ENCODE measurements at regions not wholly inside any gene's neighbourhood (a gene's known extent, or its start where the extent isn't known, plus 50 kb on each side); places are given as distances from the start of the nearest gene placed in this dataset.

DNA sequence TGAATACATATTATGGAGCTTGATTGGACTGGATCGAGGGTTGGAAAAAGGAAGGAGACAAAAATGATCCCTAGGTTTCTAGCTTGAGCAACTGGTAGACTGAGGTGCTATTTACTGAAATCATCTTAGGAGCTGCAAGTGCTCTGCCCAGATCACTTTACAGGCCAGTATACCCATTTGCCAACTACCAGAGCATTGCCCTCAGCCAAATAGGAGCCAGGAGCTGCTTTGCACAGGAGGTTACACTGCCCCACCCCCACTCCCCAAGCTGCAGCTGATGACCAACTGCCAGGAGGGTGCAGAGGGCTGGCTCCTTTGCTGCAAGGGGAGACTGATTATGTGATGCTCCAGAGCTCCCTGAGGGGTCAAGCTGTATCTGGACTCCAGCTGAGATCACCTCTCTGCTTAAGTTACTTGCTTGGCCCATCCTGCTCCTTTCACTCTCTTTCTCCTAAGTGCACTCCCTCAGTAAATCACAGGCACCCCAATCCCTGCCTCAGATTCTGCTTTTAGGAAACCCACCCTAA lies 275.4 kb downstream of the ZEB1 start:
- Histone ChIP-seq H3K27me3 (ENCODE audit: insufficient read depth, low read length, poor library complexity) (no peaks in the 10 kb centered on the region), H3K9ac (ENCODE audit: low read depth, low read length) (no peak overlapping the region), H3K9me3 (ENCODE audit: insufficient read depth, low read length, severe bottlenecking) (no peaks in the 10 kb centered on the region), H3K79me2 (ENCODE audit: insufficient read depth, low read length) (no peaks in the 10 kb centered on the region), H3K4me1 (ENCODE audit: insufficient read depth, low read length) (no peaks in the 10 kb centered on the region), H3K36me3 (ENCODE audit: insufficient read depth, low read length) (no peaks in the 10 kb centered on the region), H4K20me1 (ENCODE audit: insufficient read depth, low read length) (no peaks in the 10 kb centered on the region), H3K27ac (ENCODE audit: low read length) (no peak overlapping the region), H3K4me2 (ENCODE audit: insufficient read depth, low read length) (no peak overlapping the region), H3K4me3 (ENCODE audit: low read depth in 1 of 2, low read length in 2 of 2) (no peak overlapping the region), H2AFZ (ENCODE audit: low read depth, low read length) (no peak overlapping the region)
- TF ChIP-seq, protein P1, sequence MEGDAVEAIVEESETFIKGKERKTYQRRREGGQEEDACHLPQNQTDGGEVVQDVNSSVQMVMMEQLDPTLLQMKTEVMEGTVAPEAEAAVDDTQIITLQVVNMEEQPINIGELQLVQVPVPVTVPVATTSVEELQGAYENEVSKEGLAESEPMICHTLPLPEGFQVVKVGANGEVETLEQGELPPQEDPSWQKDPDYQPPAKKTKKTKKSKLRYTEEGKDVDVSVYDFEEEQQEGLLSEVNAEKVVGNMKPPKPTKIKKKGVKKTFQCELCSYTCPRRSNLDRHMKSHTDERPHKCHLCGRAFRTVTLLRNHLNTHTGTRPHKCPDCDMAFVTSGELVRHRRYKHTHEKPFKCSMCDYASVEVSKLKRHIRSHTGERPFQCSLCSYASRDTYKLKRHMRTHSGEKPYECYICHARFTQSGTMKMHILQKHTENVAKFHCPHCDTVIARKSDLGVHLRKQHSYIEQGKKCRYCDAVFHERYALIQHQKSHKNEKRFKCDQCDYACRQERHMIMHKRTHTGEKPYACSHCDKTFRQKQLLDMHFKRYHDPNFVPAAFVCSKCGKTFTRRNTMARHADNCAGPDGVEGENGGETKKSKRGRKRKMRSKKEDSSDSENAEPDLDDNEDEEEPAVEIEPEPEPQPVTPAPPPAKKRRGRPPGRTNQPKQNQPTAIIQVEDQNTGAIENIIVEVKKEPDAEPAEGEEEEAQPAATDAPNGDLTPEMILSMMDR (IDR thresholded peaks at IDR 0.05; ENCODE audit: borderline replicate concordance, extremely low read depth, low read length, poor library complexity, severe bottlenecking): no peak
- no peak for TF ChIP-seq EZH2 (IDR thresholded peaks at IDR 0.05; ENCODE audit: borderline replicate concordance, low read depth, low read length, severe bottlenecking)
- DNase-seq: no peak
- ATAC-seq (ENCODE audit: insufficient read depth, low read depth): no peak

DNA sequence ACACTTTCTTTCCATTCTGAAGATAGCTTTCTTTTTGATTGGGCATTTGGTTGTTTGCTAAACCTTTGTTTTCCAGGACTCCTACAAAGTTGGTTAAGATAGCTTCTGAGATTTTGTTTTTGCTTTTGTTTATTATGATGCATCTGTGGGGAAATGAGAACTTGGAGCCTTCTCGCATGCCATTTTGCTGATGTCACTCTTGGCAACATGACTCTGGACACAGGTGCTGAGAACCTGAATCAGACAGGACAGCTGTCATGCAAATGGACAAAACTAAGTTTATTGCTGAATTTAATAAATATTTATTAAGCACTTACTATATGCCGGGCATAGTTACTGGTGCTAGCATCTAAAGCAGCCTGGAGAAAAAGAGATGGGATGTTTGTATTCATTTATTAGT lies 274.1 kb downstream of the ZEB1 start:
- Histone ChIP-seq H3K79me2 (ENCODE audit: insufficient read depth, low read length) (no peaks in the 10 kb centered on the region), H3K9me3 (ENCODE audit: insufficient read depth, low read length, severe bottlenecking) (no peaks in the 10 kb centered on the region), H3K4me2 (ENCODE audit: insufficient read depth, low read length) (no peak overlapping the region), H3K4me3 (ENCODE audit: low read depth in 1 of 2, low read length in 2 of 2) (no peak overlapping the region), H3K4me1 (ENCODE audit: insufficient read depth, low read length) (no peaks in the 10 kb centered on the region), H4K20me1 (ENCODE audit: insufficient read depth, low read length) (no peaks in the 10 kb centered on the region), H3K36me3 (ENCODE audit: insufficient read depth, low read length) (no peaks in the 10 kb centered on the region), H3K27me3 (ENCODE audit: insufficient read depth, low read length, poor library complexity) (no peaks in the 10 kb centered on the region), H3K9ac (ENCODE audit: low read depth, low read length) (no peak overlapping the region), H3K27ac (ENCODE audit: low read length) (no peak overlapping the region), H2AFZ (ENCODE audit: low read depth, low read length) (no peak overlapping the region)
- DNase-seq: no peak
- ATAC-seq (ENCODE audit: insufficient read depth, low read depth): no peak
- TF ChIP-seq EZH2 (IDR thresholded peaks at IDR 0.05; ENCODE audit: borderline replicate concordance, low read depth, low read length, severe bottlenecking): no peak
- TF ChIP-seq, protein P1 (IDR thresholded peaks at IDR 0.05; ENCODE audit: borderline replicate concordance, extremely low read depth, low read length, poor library complexity, severe bottlenecking): no peak

DNA sequence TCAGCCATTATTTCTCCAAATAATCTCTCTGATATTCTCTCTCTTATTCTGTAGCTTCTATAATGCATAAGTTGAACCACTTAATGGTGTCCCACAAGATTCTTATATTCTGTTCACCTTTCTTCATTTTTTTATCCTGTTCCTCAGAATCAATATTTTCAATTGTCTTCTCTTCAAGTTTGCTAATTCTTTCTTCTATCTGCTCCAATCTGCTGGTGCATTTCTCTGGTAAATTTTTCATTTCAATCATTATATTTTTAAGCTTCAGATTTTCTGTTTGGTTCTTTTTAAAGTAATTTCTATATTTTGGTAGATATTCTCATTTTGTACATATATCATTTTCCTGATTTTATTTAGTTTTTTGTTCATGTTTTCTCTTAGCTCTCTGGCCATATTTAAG lies 272.6 kb downstream of the ZEB1 start:
- no peaks in the 10 kb centered on the region for H4K20me1 ChIP-seq (ENCODE audit: insufficient read depth, low read length)
- no peak for DNase-seq

More for the DNA sequence above, 272.6 kb downstream of the ZEB1 start:
- no peak for TF ChIP-seq EZH2 (IDR thresholded peaks at IDR 0.05; ENCODE audit: borderline replicate concordance, low read depth, low read length, severe bottlenecking)
- TF ChIP-seq, protein P1 (IDR thresholded peaks at IDR 0.05; ENCODE audit: borderline replicate concordance, extremely low read depth, low read length, poor library complexity, severe bottlenecking): no peak
- H3K4me2 ChIP-seq (ENCODE audit: insufficient read depth, low read length): no peak overlapping the region
- no peaks in the 10 kb centered on the region for H3K4me1 ChIP-seq (ENCODE audit: insufficient read depth, low read length)
- no peak overlapping the region for H2AFZ ChIP-seq (ENCODE audit: low read depth, low read length)
- H3K27ac ChIP-seq (ENCODE audit: low read length): no peak overlapping the region
- no peak overlapping the region for H3K9ac ChIP-seq (ENCODE audit: low read depth, low read length)
- no peak for ATAC-seq (ENCODE audit: insufficient read depth, low read depth)
- H3K79me2 ChIP-seq (ENCODE audit: insufficient read depth, low read length): no peaks in the 10 kb centered on the region
- no peaks in the 10 kb centered on the region for H3K36me3 ChIP-seq (ENCODE audit: insufficient read depth, low read length)
- no peaks in the 10 kb centered on the region for H3K9me3 ChIP-seq (ENCODE audit: insufficient read depth, low read length, severe bottlenecking)
- no peak overlapping the region for H3K4me3 ChIP-seq (ENCODE audit: low read depth in 1 of 2, low read length in 2 of 2)
- H3K27me3 ChIP-seq (ENCODE audit: insufficient read depth, low read length, poor library complexity): no peaks in the 10 kb centered on the region
